ENCODE measurements at regions not wholly inside any gene's neighbourhood (a gene's known extent, or its start where the extent isn't known, plus 50 kb on each side); places are given as distances from the start of the nearest gene placed in this dataset.

DNA sequence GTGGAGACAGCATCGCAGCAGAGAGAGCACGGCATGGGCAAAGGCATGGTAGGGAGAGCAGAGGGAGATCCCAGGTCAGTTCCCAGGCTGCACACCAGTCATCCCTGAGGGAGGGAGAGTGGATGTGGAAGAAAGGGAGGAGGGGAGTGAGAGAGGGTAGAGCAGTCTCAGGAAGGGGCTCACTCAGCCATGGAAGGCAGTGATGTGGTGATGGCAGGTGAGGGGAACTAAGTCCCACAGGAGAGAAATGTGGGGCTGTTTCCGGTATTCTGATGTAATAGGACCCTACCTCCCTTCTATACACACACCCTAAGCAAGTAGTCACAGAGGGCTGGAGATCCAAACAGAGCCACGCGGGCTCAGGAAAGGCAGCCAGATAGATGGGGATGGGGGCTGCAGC, 500.3 kb upstream of the CDH11 start:
- TF ChIP-seq, protein P1, sequence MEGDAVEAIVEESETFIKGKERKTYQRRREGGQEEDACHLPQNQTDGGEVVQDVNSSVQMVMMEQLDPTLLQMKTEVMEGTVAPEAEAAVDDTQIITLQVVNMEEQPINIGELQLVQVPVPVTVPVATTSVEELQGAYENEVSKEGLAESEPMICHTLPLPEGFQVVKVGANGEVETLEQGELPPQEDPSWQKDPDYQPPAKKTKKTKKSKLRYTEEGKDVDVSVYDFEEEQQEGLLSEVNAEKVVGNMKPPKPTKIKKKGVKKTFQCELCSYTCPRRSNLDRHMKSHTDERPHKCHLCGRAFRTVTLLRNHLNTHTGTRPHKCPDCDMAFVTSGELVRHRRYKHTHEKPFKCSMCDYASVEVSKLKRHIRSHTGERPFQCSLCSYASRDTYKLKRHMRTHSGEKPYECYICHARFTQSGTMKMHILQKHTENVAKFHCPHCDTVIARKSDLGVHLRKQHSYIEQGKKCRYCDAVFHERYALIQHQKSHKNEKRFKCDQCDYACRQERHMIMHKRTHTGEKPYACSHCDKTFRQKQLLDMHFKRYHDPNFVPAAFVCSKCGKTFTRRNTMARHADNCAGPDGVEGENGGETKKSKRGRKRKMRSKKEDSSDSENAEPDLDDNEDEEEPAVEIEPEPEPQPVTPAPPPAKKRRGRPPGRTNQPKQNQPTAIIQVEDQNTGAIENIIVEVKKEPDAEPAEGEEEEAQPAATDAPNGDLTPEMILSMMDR (IDR thresholded peaks at IDR 0.05): no peak
- TF ChIP-seq EZH2 (IDR thresholded peaks at IDR 0.05; ENCODE audit: borderline replicate concordance, insufficient read depth, low read depth, low read length, poor library complexity, severe bottlenecking): no peak
